ENCODE measurements at regions not wholly inside any gene's neighbourhood (a gene's known extent, or its start where the extent isn't known, plus 50 kb on each side); places are given as distances from the start of the nearest gene placed in this dataset.

- no peaks in the 10 kb centered on the region for H3K27me3 ChIP-seq
- no peak for TF ChIP-seq POLR2A (IDR thresholded peaks at IDR 0.05)
- TF ChIP-seq CTCF (IDR thresholded peaks at IDR 0.05): no peak
- H3K4me3 ChIP-seq (replicated peaks in 1 of 3): no peak overlapping the region
- DNase-seq: no peak
- no peaks in the 10 kb centered on the region for H3K9me3 ChIP-seq
- no peaks in the 10 kb centered on the region for H3K4me1 ChIP-seq
- no peaks in the 10 kb centered on the region for H3K36me3 ChIP-seq
- no peak overlapping the region for H3K27ac ChIP-seq
- 93 to 96% methylated on average over 1 of the region's 1 CpG for WGBS, 2 donors
- intact Hi-C loops (cut with DNase I): no loop called here
Observed at GRCh38 chr5:121304838-121305237, 546.8 kb upstream of the FTMT start.

GRCh38 chr5:121313886-121314285, 537.8 kb upstream of the FTMT start:
- Histone ChIP-seq H3K9me3 (peaks cover 3% of the 10 kb centered on the region), H3K27me3 (no peaks in the 10 kb centered on the region), H3K4me3 (replicated peaks in 1 of 3) (no peak overlapping the region), H3K36me3 (no peaks in the 10 kb centered on the region), H3K27ac (no peak overlapping the region), H3K4me1 (no peaks in the 10 kb centered on the region)
- intact Hi-C loops (cut with DNase I): no loop called here
- TF ChIP-seq POLR2A (IDR thresholded peaks at IDR 0.05) (no peak), CTCF (IDR thresholded peaks at IDR 0.05) (no peak)
- 59 to 60% methylated on average over 1 of the region's 1 CpG for WGBS, 2 donors
- no peak for DNase-seq

DNA sequence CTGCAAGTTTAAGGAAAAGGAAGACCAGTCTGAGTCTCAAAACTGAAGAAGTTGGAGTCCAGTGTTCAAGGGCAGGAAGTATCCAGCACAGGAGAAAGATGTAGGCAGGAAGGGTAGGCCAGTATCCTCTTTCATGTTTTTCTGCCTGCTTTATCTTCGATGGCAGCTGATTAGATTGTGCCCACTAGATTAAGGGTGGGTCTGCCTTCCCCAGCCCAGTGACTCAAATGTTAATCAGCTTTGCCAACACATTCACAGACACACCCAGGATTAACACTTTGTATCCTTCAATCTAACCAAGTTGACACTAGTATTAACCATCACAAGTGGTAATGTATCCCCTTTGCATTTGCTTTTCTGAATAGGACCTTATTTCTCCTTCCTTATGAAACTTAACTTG, 535.9 kb upstream of the FTMT start:
- Histone ChIP-seq H3K27me3 (no peaks in the 10 kb centered on the region), H3K9me3 (peaks cover 3% of the 10 kb centered on the region), H3K4me1 (no peaks in the 10 kb centered on the region), H3K27ac (no peak overlapping the region), H3K36me3 (no peaks in the 10 kb centered on the region), H3K4me3 (replicated peaks in 1 of 3) (no peak overlapping the region)
- DNase-seq: no peak
- WGBS, 2 donors: 67 to 73% methylated on average over 1 of the region's 1 CpG
- intact Hi-C loops (cut with DNase I): no loop called here
- TF ChIP-seq POLR2A (IDR thresholded peaks at IDR 0.05) (no peak), CTCF (IDR thresholded peaks at IDR 0.05) (no peak)

DNA sequence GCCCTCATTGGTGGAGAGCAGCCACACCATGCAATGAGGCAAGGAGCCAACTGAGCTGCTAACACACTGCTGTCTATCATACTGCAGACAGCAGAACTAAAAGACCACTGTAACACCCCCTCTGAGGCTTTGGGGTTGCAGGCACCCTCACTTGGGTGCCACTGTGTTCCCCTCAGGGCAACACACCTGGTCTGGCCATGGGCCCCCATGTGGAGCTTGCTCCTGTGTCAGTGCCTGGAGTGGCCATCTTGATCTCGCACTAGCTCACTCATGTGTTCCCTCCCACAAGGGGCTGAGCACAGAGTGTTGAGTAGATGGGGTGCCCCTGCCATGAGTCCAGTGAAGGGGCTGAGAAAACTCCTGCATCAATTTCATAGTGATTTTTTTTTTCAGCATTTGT, 532.4 kb upstream of the FTMT start:
- H3K4me1 ChIP-seq: no peaks in the 10 kb centered on the region
- WGBS, 2 donors: 92 to 94% methylated on average over 1 of the region's 1 CpG
- no peaks in the 10 kb centered on the region for H3K27me3 ChIP-seq
- no peak overlapping the region for H3K4me3 ChIP-seq (replicated peaks in 1 of 3)
- H3K9me3 ChIP-seq: no peaks in the 10 kb centered on the region
- DNase-seq: no peak
- TF ChIP-seq POLR2A (IDR thresholded peaks at IDR 0.05) (no peak), CTCF (IDR thresholded peaks at IDR 0.05) (no peak)
- intact Hi-C loops (cut with DNase I): no loop called here
- H3K36me3 ChIP-seq: no peaks in the 10 kb centered on the region
- no peak overlapping the region for H3K27ac ChIP-seq

- Histone ChIP-seq H3K27ac (no peak overlapping the region), H3K4me1 (no peaks in the 10 kb centered on the region), H3K9me3 (no peaks in the 10 kb centered on the region), H3K4me3 (replicated peaks in 1 of 3) (no peak overlapping the region), H3K36me3 (no peaks in the 10 kb centered on the region), H3K27me3 (no peaks in the 10 kb centered on the region)
- DNase-seq: no peak
- intact Hi-C loops (cut with DNase I): no loop called here
- TF ChIP-seq POLR2A (IDR thresholded peaks at IDR 0.05) (no peak), CTCF (IDR thresholded peaks at IDR 0.05) (no peak)
Observed at GRCh38 chr5:121325930-121326329, 525.8 kb upstream of the FTMT start.

All from thyroid gland (tissue), 4 donors.